Choroid plexus epithelial cell (primary cell): ENCODE measurements at regions not wholly inside any gene's neighbourhood (a gene's known extent, or its start where the extent isn't known, plus 50 kb on each side); places are given as distances from the start of the nearest gene placed in this dataset.

ENCODE experiments used
- DNase-seq: peaks from one replicate; pipeline ENCODE4 v3.0.0-alpha.2; 2010; ENCODE audit warnings: low read depth
- H3K4me3 ChIP-seq: 2 replicates; pipeline ENCODE4 v1.5.1; 2011; ENCODE audit warnings: low read depth, mild to moderate bottlenecking, control low read depth, low read length, moderate library complexity
- TF ChIP-seq, protein P1 (sequence below): conservative IDR thresholded peaks from 2 replicates; pipeline ENCODE4 v1.5.1; 2011; ENCODE audit warnings: low read depth, mild to moderate bottlenecking, control low read depth, inconsistent platforms, low read length, moderate library complexity

DNA sequence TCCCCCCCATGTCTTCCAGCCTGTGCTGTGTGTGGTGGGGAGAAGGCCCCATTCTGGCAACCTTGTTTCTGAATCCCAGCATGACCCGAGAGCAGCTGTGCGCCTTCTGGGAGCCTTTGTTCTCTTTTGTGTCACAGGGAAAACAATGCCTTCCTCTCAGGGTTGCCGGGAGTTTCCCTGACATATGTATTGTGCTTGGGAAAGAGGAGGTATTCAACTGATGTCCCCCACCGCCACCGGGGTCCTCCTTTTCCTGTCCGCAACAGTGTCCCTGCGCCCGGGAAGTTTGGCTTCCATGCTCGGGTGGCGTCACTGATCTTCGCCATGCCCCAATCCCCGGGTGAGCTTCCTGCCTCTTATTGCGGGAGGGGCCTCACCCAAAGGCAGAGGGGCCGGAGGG, 77.5 kb upstream of the ASB18 start:
- no peak overlapping the region for H3K4me3 ChIP-seq
- TF ChIP-seq, protein P1, sequence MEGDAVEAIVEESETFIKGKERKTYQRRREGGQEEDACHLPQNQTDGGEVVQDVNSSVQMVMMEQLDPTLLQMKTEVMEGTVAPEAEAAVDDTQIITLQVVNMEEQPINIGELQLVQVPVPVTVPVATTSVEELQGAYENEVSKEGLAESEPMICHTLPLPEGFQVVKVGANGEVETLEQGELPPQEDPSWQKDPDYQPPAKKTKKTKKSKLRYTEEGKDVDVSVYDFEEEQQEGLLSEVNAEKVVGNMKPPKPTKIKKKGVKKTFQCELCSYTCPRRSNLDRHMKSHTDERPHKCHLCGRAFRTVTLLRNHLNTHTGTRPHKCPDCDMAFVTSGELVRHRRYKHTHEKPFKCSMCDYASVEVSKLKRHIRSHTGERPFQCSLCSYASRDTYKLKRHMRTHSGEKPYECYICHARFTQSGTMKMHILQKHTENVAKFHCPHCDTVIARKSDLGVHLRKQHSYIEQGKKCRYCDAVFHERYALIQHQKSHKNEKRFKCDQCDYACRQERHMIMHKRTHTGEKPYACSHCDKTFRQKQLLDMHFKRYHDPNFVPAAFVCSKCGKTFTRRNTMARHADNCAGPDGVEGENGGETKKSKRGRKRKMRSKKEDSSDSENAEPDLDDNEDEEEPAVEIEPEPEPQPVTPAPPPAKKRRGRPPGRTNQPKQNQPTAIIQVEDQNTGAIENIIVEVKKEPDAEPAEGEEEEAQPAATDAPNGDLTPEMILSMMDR, result no peak
- DNase-seq, result no peak

DNA sequence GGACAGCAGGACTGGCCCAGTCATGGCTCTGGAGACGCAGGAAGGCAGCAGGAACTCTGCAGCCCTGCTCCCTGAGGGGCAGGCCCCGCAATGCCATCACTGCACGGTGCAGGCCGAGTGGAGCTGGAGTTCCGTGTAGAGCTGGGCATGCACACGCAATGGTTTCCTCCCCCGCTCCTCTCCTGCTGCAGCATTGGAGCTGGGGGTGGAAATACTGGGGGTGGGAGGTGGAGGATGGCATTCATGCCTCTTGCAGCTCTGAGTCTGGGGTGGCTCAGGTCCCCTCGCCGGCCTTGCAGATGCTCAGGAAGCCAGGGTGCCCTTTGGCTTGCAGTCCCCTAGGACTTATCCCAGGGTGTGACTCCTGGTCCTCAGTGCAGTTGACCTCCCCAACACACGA, 78.3 kb upstream of the ASB18 start:
- DNase-seq, result no peak
- H3K4me3 ChIP-seq, result no peak overlapping the region
- TF ChIP-seq, protein P1, result no peak

DNA sequence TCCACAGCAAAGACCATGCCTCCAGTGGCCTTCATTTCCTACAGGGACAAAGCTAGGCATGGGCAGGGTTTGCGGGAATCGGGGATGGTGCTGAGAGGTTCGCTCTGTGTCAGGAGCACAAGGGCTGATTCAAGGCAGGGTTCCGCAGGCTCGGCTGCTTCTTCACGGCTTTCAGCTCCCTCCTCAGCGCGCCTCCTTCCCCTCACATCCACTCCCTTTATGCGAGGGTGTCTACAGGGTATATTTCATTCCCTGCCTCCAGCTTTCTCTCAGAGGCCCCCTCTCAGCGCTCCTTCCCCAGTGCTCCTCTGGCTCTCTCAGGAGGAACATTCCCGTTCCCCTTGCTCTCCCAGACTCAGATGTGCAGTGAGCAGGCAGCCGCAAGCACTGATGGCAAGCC, 78.7 kb upstream of the ASB18 start:
- H3K4me3 ChIP-seq, result no peak overlapping the region
- TF ChIP-seq, protein P1, result no peak
- DNase-seq, result no peak

DNA sequence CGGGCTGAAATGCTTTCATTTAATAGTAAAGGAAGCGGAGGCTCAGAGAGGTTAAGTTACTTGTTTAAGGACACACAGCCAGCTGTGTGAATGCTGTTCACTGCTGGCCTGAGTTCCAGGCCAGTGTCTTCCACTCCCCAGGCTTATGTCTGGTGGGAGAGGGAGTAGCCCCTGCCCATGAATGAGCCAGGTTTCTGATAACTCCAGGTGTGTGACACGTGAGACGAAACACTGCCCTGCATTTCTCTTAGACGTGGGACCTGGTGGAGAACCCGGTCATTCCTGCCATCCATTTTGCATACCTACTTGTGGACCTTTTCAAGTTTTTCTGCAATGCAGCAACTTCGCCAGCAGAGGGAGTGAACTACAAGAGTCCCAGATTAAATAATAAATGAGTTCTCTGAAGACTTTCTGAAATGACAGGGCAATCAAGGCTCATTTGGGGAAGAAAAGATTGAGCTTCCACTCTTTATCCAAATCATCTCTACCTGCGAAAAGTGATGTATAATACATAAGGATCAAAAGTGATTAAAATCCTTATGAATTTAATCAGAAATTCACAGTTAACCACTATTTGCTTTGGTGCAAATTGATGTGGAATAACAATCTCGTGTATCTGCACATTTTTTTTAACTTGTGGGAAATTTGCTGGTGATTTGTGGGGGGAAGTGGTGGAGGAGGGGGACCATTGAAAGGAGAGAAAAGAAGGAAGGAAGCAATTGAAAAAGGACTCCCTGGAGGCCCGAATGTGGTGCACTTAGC, 79.4 kb upstream of the ASB18 start:
- DNase-seq, result peak; percentile 91
- no peak overlapping the region for H3K4me3 ChIP-seq
- TF ChIP-seq, protein P1, result peak; percentile 86

DNA sequence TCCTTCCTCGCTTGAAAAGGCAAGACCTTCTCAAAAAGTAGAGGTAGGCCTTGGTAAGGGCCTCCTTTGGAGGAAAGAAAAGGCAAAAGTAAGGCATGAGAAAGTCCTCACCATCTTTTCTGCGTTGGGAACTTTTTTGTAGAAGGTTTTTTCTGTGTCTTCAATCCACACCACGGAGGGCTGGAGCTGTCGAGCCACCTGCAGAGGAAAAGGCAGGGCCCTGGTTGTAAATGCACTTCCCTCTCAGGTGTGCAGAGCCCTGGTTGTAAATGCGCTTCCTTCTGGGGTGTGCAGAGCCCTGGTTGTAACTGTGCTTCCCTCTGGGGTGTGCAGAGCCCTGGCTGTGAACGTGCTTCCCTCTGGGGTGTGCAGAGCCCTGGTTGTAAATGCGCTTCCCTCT, 80.2 kb upstream of the ASB18 start:
- no peak for DNase-seq
- no peak overlapping the region for H3K4me3 ChIP-seq
- TF ChIP-seq, protein P1, result no peak

DNA sequence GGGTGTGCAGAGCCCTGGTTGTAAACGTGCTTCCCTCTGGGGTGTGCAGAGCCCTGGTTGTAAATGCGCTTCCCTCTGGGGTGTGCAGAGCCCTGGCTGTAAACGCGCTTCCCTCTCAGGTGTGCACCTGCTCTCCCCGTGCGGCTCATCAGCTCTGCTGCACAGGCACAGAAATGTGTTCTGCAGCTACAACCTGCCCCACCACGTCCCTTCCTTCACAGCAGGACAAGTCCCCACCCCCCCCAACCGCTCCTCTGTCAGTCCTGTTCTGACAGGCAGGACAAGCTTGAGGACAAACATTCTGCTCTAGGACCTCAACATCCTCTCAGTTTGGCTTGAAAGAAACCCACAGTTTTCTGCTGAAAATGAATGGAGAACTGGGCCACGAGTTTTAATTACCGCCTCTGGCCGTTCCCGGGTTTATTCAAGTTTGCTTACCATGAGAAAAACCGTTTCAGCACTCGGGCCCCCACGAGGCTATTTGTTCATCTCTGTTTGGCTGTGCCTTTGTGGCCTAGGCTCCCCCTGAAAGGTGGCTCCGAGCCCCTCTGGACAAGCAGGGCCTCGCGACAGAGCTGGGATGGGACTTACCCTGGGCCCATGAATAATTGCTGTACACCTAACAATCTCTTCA, 81.0 kb upstream of the ASB18 start:
- H3K4me3 ChIP-seq, result no peak overlapping the region
- TF ChIP-seq, protein P1, result no peak
- no peak for DNase-seq

DNA sequence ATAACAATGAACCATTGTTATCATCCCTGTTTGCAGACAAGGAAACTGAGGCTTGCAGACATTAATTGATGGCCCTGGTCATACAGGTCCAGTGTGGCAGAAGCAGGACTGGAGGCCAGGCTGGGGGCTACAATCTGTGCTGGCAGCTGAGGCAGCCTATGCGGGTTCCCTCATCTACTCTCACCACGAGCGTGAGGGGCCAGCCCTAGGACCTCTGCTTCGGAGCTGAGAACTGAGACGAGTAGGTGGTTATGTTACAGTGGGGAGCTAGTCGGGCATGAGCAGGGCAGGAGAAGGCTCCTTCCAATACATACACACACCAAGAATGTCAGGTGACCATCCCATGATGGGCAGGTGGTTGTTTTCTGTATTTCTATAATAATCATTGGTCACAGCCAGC, 82.2 kb upstream of the ASB18 start:
- no peak overlapping the region for H3K4me3 ChIP-seq
- TF ChIP-seq, protein P1, result no peak
- no peak for DNase-seq
